IMR-90 (cell line): ENCODE measurements at regions not wholly inside any gene's neighbourhood (a gene's known extent, or its start where the extent isn't known, plus 50 kb on each side); places are given as distances from the start of the nearest gene placed in this dataset.

Source experiments
- ATAC-seq: fragments of 200-7000 bp; cut with Tn5 transposase; 2 replicates; pipeline ENCODE4 v1.9.1; 2020; ENCODE audit warnings: low read depth, mild to moderate bottlenecking, moderate library complexity
- BruUV-seq: library from RNA; stranded (reverse); fragments of 400-500 nt; replicated peaks from 2 replicates; lab custom pipeline; 2021; lab: Mats Ljungman, UMichigan
- CTCF ChIA-PET: fragments of 300-600 bp; formaldehyde crosslinking; extraction: SDS; loops from one replicate; lab custom pipeline; 2021; ENCODE audit warnings: antibody characterized with exemption; lab: Yijun Ruan, JAX
- POLR2A ChIA-PET: fragments of 300-600 bp; sonication (Branson Sonifier 250); formaldehyde crosslinking; loops from one replicate; lab custom pipeline; 2022; ENCODE audit warnings: antibody characterized with exemption; ENCODE audit not compliant: unreplicated experiment; lab: Charles Lee
- DNase-seq: peaks from one replicate; pipeline ENCODE4 v3.0.0; 2013
- H2AFZ ChIP-seq: replicated peaks from 2 replicates; pipeline ENCODE3; 2013; ENCODE audit warnings: low read length, mild to moderate bottlenecking; ENCODE audit not compliant: poor library complexity
- H2AK5ac ChIP-seq: 2 replicates; pipeline ENCODE4 v1.6.1; 2013; ENCODE audit warnings: low read depth, low read length, inconsistent platforms
- H2AK9ac ChIP-seq: replicated peaks from 2 replicates; pipeline ENCODE3; 2013; ENCODE audit warnings: mild to moderate bottlenecking, low read depth, low read length, moderate library complexity; ENCODE audit not compliant: poor library complexity
- H2BK120ac ChIP-seq: 2 replicates; pipeline ENCODE4 v1.6.1; 2013; ENCODE audit warnings: low read depth, low read length, inconsistent platforms
- H2BK15ac ChIP-seq: 3 replicates; pipeline ENCODE4 v1.6.1; 2013; ENCODE audit warnings: low read depth, low read length, inconsistent platforms
- H2BK20ac ChIP-seq: 2 replicates; pipeline ENCODE4 v1.6.1; 2013; ENCODE audit warnings: low read depth, mild to moderate bottlenecking, inconsistent platforms, low read length, moderate library complexity
- H2BK5ac ChIP-seq: 2 replicates; pipeline ENCODE4 v1.6.1; 2013; ENCODE audit warnings: mild to moderate bottlenecking, low read depth, low read length, inconsistent platforms; ENCODE audit not compliant: poor library complexity, severe bottlenecking
- H3K14ac ChIP-seq: replicated peaks from 2 replicates; pipeline ENCODE4 v1.6.1; 2013; ENCODE audit warnings: low read depth, low read length, inconsistent platforms
- H3K18ac ChIP-seq: 2 replicates; pipeline ENCODE4 v1.6.1; 2013; ENCODE audit warnings: low read depth, low read length, control low read depth
- H3K23ac ChIP-seq: 2 replicates; pipeline ENCODE4 v1.6.1; 2013; ENCODE audit warnings: low read depth, low read length, inconsistent platforms
- H3K27ac ChIP-seq: 2 replicates; pipeline ENCODE4 v1.5.1; 2013; ENCODE audit warnings: mild to moderate bottlenecking, control low read depth, low read length; ENCODE audit not compliant: insufficient read depth
- H3K27me3 ChIP-seq: 2 replicates; pipeline ENCODE4 v1.6.1; 2013; ENCODE audit warnings: low read length; ENCODE audit not compliant: control insufficient read depth, insufficient read depth
- H3K36me3 ChIP-seq: 2 replicates; pipeline ENCODE4 v1.6.1; 2013; ENCODE audit warnings: low read length, mixed read lengths; ENCODE audit not compliant: control insufficient read depth, insufficient read depth
- H3K4ac ChIP-seq: 2 replicates; pipeline ENCODE4 v1.6.1; 2013; ENCODE audit warnings: low read depth, low read length, inconsistent platforms
- H3K4me1 ChIP-seq: 2 replicates; pipeline ENCODE4 v1.6.1; 2013; ENCODE audit warnings: low read length, mixed read lengths; ENCODE audit not compliant: control insufficient read depth, insufficient read depth
- H3K4me2 ChIP-seq: 2 replicates; pipeline ENCODE4 v1.6.1; 2013; ENCODE audit warnings: low read depth, mild to moderate bottlenecking, control low read depth, low read length, moderate library complexity
- H3K4me3 ChIP-seq: 2 replicates; pipeline ENCODE4 v1.5.1; 2013; ENCODE audit warnings: low read depth, mild to moderate bottlenecking, control low read depth, low read length, moderate library complexity; ENCODE audit not compliant: insufficient read depth
- H3K56ac ChIP-seq: 2 replicates; pipeline ENCODE4 v1.6.1; 2013; ENCODE audit warnings: low read length, inconsistent platforms; ENCODE audit not compliant: insufficient read depth; ENCODE audit errors: extremely low read depth
- H3K79me1 ChIP-seq, 2 experiments: 2 replicates each; pipeline ENCODE4 v1.6.1; 2013; ENCODE audit warnings: low read length in 2 of 2, inconsistent platforms in 1 of 2, low read depth in 1 of 2
- H3K9ac ChIP-seq: 2 replicates; pipeline ENCODE4 v1.6.1; 2013; ENCODE audit warnings: low read depth, low read length, control low read depth
- H3K9me1 ChIP-seq: 2 replicates; pipeline ENCODE4 v1.6.1; 2013; ENCODE audit warnings: low read length, inconsistent platforms; ENCODE audit not compliant: insufficient read depth
- H3K9me3 ChIP-seq: 2 replicates; pipeline ENCODE4 v1.6.1; 2013; ENCODE audit warnings: low read length; ENCODE audit not compliant: control insufficient read depth, insufficient read depth
- H4K20me1 ChIP-seq: 2 replicates; pipeline ENCODE4 v1.6.1; 2013; ENCODE audit warnings: low read length, inconsistent platforms; ENCODE audit not compliant: insufficient read depth
- H4K5ac ChIP-seq: 2 replicates; pipeline ENCODE4 v1.6.1; 2013; ENCODE audit warnings: mild to moderate bottlenecking, low read depth, low read length, control low read depth
- H4K8ac ChIP-seq, 2 experiments: 2 replicates each; pipeline ENCODE4 v1.6.1; 2013; ENCODE audit warnings: low read depth in 2 of 2, low read length in 2 of 2, control low read depth in 1 of 2, inconsistent platforms in 1 of 2
- H4K91ac ChIP-seq: 2 replicates; pipeline ENCODE4 v1.6.1; 2013; ENCODE audit warnings: low read depth, low read length, inconsistent platforms; ENCODE audit not compliant: insufficient read depth
- BHLHE40 ChIP-seq: fragments of 150-350 bp; IDR thresholded peaks from 2 replicates; pipeline ENCODE4 v1.6.1; 2016; ENCODE audit warnings: mild to moderate bottlenecking, low read depth, low read length
- MAFK ChIP-seq: IDR thresholded peaks from 2 replicates; pipeline ENCODE4 v1.6.1; 2012; ENCODE audit warnings: low read depth, low read length, improper control_type of control experiment
- dilution Hi-C: fragments of 300-500 bp; cut with HindIII; formaldehyde crosslinking; loops from one replicate; pipeline ENCODE4 v1.14.3; 2018; ENCODE audit warnings: low sequenced_read_pairs; ENCODE audit not compliant: unreplicated experiment
- in situ Hi-C: fragments of 300-500 bp; cut with MboI; formaldehyde crosslinking; loops from 3 replicates; pipeline ENCODE4 v1.14.3; 2019; ENCODE audit warnings: low sequenced_read_pairs, inconsistent platforms, mixed read lengths
- intact Hi-C: fragments of 100-400 bp; cut with micrococcal nuclease; formaldehyde crosslinking; loops from 2 replicates; pipeline ENCODE4 v1.10.0; 2022

DNA sequence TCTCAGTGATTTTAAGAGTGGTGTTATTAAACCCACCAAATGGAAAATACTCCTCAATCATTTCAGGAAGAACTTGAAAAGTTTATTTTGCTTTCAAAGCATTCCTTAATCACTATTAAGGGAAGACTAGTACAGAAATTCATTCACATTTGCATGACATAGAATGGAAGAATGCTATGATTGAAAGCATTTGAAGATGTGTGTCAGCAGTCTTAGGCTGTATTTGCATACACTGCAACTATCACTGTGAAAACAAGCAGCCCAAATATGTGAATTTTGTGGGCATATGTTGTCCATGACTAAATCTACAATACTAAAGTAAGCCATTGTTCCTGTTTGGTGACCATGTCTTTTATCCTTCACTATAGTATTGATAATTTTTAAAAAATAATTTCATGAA, 95.8 kb downstream of the CNTN3 start:
- no peak overlapping the region for H3K4me2 ChIP-seq
- H2BK15ac ChIP-seq: no peak overlapping the region
- H3K9me1 ChIP-seq: no peaks in the 10 kb centered on the region
- H3K18ac ChIP-seq: no peak overlapping the region
- peak; percentile 49; the same call in 1 of the 2 replicates for ATAC-seq
- H3K56ac ChIP-seq: no peak overlapping the region
- intact Hi-C loops: loop anchor here (5.0 kb wide), 1 partner anchor 94 kb away; the partner anchor contains the start of gene CNTN3
- H4K8ac ChIP-seq: no peak overlapping the region
- no peak overlapping the region for H3K27ac ChIP-seq
- H2AFZ ChIP-seq: no peak overlapping the region
- H3K9me3 ChIP-seq: no peaks in the 10 kb centered on the region
- H3K4me3 ChIP-seq: no peak overlapping the region
- DNase-seq: peak; percentile 36
- H3K4me1 ChIP-seq: no peaks in the 10 kb centered on the region; the same call in 1 of the 2 replicates
- no TSS peak for BruUV-seq
- H2AK9ac ChIP-seq: no peak overlapping the region
- CTCF ChIA-PET: no interaction called here
- no peak overlapping the region for H4K5ac ChIP-seq
- H2BK20ac ChIP-seq: no peak overlapping the region
- no peak overlapping the region for H4K91ac ChIP-seq
- no peak overlapping the region for H3K9ac ChIP-seq
- H3K36me3 ChIP-seq: no peaks in the 10 kb centered on the region
- no peak overlapping the region for H3K14ac ChIP-seq
- no peak overlapping the region for H3K4ac ChIP-seq
- no peak overlapping the region for H3K23ac ChIP-seq
- POLR2A ChIA-PET: no interaction called here
- in situ Hi-C loops: no loop called here
- peak; percentile 40; the same call in 1 of the 2 replicates for TF ChIP-seq MAFK
- TF ChIP-seq BHLHE40: no peak
- H3K79me1 ChIP-seq: no peaks in the 10 kb centered on the region
- H4K20me1 ChIP-seq: no peaks in the 10 kb centered on the region
- no peak overlapping the region for H2BK120ac ChIP-seq
- H2BK5ac ChIP-seq: no peak overlapping the region
- no peaks in the 10 kb centered on the region for H3K27me3 ChIP-seq
- no peak overlapping the region for H2AK5ac ChIP-seq
- dilution Hi-C loops: no loop called here
